ENCODE measurements at regions not wholly inside any gene's neighbourhood (a gene's known extent, or its start where the extent isn't known, plus 50 kb on each side); places are given as distances from the start of the nearest gene placed in this dataset.

GRCh38 chr5:4766101-4766500 is 374.0 kb upstream of the ADAMTS16 start:
- no peaks in the 10 kb centered on the region for H3K4me1 Mint-ChIP-seq
- H3K27me3 Mint-ChIP-seq = no peaks in the 10 kb centered on the region
- POLR2A ChIA-PET = no interaction called here
- ATAC-seq (ENCODE audit: low read depth) = no peak
- no peaks in the 10 kb centered on the region for H3K36me3 Mint-ChIP-seq
- H3K9me3 Mint-ChIP-seq = peaks cover 4% of the 10 kb centered on the region
- H3K4me3 Mint-ChIP-seq = no peak overlapping the region
- no peak overlapping the region for H3K27ac Mint-ChIP-seq
- no peak for DNase-seq

DNA sequence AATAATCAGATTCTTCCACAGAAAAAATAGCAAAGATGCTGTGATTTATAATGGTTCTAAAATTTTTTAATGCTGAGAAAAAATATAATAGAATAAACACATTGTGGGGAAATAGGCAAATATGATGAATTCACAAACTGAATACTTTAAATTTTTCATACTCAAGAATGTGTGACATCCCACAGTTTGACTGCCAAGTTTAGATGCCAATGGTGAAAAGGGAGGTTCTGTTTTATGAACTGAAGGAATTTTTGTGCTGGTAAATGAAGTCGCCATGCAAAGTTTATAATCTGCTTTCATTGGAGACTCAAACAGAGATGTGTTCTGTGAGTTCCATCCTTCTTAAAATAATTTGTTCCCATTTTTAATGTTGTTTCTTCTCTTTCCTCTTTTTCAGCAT is 367.5 kb upstream of the ADAMTS16 start:
- Mint-ChIP-seq H3K4me3 (no peak overlapping the region), H3K4me1 (no peaks in the 10 kb centered on the region), H3K9me3 (peaks cover 2% of the 10 kb centered on the region), H3K36me3 (no peaks in the 10 kb centered on the region), H3K27ac (no peak overlapping the region), H3K27me3 (no peaks in the 10 kb centered on the region)
- no peak for ATAC-seq (ENCODE audit: low read depth)
- POLR2A ChIA-PET = no interaction called here
- DNase-seq = no peak

GRCh38 chr5:4773827-4774317 is 366.3 kb upstream of the ADAMTS16 start:
- H3K9me3 Mint-ChIP-seq = peaks cover 2% of the 10 kb centered on the region
- H3K27ac Mint-ChIP-seq = no peak overlapping the region
- no peaks in the 10 kb centered on the region for H3K4me1 Mint-ChIP-seq
- POLR2A ChIA-PET = no interaction called here
- H3K36me3 Mint-ChIP-seq = no peaks in the 10 kb centered on the region
- no peaks in the 10 kb centered on the region for H3K27me3 Mint-ChIP-seq
- ATAC-seq (ENCODE audit: low read depth) (no peak), DNase-seq (no peak)
- H3K4me3 Mint-ChIP-seq = no peak overlapping the region

DNA sequence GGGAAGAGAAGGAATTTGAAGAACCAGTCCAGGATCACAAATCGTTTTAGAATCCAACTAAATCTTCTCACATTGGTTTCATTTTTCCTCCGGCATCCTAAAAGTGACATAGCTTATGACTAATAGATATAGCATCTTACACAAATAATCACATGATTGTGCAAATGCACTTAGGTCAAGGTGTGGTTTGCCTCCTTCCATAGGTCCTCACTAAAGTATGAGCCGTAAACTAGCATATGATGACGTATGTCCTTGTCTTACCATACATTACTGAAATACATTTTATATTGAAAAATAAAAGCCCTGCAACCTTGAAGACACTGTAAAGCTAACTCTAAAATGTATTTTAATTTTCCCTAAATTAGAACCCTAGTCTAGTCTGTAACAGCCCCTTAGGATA is 362.7 kb upstream of the ADAMTS16 start:
- H3K9me3 Mint-ChIP-seq = peaks cover 3% of the 10 kb centered on the region
- DNase-seq (no peak), ATAC-seq (ENCODE audit: low read depth) (no peak)
- POLR2A ChIA-PET = no interaction called here
- H3K27me3 Mint-ChIP-seq = no peaks in the 10 kb centered on the region
- H3K4me1 Mint-ChIP-seq = no peaks in the 10 kb centered on the region
- no peak overlapping the region for H3K27ac Mint-ChIP-seq
- H3K36me3 Mint-ChIP-seq = no peaks in the 10 kb centered on the region
- H3K4me3 Mint-ChIP-seq = no peak overlapping the region

DNA sequence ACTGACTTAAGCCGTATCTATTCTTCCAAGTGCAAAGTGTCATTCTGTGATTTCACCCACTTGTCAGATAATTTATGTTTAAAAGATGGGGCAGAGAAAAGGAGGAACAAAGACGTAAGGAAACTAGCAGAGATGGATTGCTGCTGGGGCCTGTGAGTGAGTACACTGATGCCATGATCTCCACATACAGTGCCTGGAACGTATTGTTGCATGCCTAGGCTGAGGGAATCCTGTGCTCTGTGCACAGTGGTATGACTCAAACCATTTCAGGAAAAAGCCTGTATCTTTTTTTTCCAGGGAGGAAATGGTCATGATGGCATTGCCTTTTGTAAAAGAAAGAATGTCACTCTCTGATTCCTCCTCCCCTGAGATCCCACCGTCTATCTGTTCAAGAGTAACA is 359.5 kb upstream of the ADAMTS16 start:
- H3K36me3 Mint-ChIP-seq = no peaks in the 10 kb centered on the region
- ATAC-seq (ENCODE audit: low read depth) (no peak), DNase-seq (no peak)
- no peak overlapping the region for H3K27ac Mint-ChIP-seq
- H3K27me3 Mint-ChIP-seq = no peaks in the 10 kb centered on the region
- no peak overlapping the region for H3K4me3 Mint-ChIP-seq
- H3K9me3 Mint-ChIP-seq = peaks cover 7% of the 10 kb centered on the region
- POLR2A ChIA-PET = no interaction called here
- H3K4me1 Mint-ChIP-seq = no peaks in the 10 kb centered on the region

- DNase-seq (no peak), ATAC-seq (ENCODE audit: low read depth) (no peak)
- Mint-ChIP-seq H3K4me3 (no peak overlapping the region), H3K36me3 (no peaks in the 10 kb centered on the region), H3K27ac (no peak overlapping the region), H3K4me1 (no peaks in the 10 kb centered on the region), H3K9me3 (peaks cover 7% of the 10 kb centered on the region), H3K27me3 (no peaks in the 10 kb centered on the region)
- POLR2A ChIA-PET = no interaction called here
Observed at GRCh38 chr5:4781299-4781698, 358.8 kb upstream of the ADAMTS16 start.

DNA sequence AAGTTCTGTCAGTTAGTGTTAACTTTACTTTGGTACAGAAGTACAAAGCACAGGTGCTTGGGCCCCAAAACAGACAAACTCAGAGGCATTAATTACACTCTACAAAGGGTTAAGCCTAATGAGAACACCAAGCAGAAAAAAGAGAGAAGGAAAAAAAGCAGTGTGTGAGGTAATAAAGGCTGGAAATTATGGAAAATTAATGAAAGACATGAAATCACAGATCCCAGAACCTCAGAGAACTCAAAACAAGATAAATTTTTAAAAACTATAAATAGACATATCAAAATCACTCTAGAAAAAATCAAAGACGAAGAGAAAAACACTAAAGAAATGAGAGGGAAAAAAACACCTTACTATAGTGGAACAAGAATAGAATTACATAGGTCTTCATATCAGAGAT is 354.2 kb upstream of the ADAMTS16 start:
- ATAC-seq (ENCODE audit: low read depth) (no peak), DNase-seq (no peak)
- no peaks in the 10 kb centered on the region for H3K36me3 Mint-ChIP-seq
- H3K4me1 Mint-ChIP-seq = no peaks in the 10 kb centered on the region
- no peak overlapping the region for H3K27ac Mint-ChIP-seq
- peaks cover 5% of the 10 kb centered on the region for H3K9me3 Mint-ChIP-seq
- POLR2A ChIA-PET = no interaction called here
- H3K27me3 Mint-ChIP-seq = no peaks in the 10 kb centered on the region
- H3K4me3 Mint-ChIP-seq = no peak overlapping the region

- POLR2A ChIA-PET = no interaction called here
- no peaks in the 10 kb centered on the region for H3K9me3 Mint-ChIP-seq
- H3K27me3 Mint-ChIP-seq = no peaks in the 10 kb centered on the region
- H3K4me1 Mint-ChIP-seq = no peaks in the 10 kb centered on the region
- H3K36me3 Mint-ChIP-seq = no peaks in the 10 kb centered on the region
- H3K27ac Mint-ChIP-seq = no peak overlapping the region
- DNase-seq (no peak), ATAC-seq (ENCODE audit: low read depth) (no peak)
- no peak overlapping the region for H3K4me3 Mint-ChIP-seq
Observed at GRCh38 chr5:4797445-4797844, 342.7 kb upstream of the ADAMTS16 start.

DNA sequence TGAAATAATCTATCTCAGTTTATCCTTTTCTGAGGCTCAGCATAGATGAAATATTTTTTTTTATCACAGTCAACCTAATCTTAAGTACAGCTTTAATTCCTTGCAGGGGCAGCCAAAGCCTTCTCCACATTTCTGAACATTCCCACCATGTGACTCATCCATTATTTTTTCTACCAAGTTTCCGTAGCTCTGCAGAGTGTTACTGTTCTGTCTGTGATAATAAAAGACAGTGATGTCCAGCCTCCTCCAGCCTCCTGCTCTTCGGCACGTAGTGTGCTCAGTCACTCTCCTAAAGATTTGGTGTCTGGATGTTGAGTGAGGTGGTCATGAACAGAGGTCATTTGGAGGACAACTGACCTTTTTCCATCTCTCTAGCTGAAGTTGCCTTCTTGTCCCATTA is 338.1 kb upstream of the ADAMTS16 start:
- no peak overlapping the region for H3K4me3 Mint-ChIP-seq
- no peaks in the 10 kb centered on the region for H3K4me1 Mint-ChIP-seq
- DNase-seq (no peak), ATAC-seq (ENCODE audit: low read depth) (no peak)
- H3K36me3 Mint-ChIP-seq = no peaks in the 10 kb centered on the region
- H3K27me3 Mint-ChIP-seq = no peaks in the 10 kb centered on the region
- POLR2A ChIA-PET = no interaction called here
- H3K27ac Mint-ChIP-seq = no peak overlapping the region
- peaks cover 1% of the 10 kb centered on the region for H3K9me3 Mint-ChIP-seq

DNA sequence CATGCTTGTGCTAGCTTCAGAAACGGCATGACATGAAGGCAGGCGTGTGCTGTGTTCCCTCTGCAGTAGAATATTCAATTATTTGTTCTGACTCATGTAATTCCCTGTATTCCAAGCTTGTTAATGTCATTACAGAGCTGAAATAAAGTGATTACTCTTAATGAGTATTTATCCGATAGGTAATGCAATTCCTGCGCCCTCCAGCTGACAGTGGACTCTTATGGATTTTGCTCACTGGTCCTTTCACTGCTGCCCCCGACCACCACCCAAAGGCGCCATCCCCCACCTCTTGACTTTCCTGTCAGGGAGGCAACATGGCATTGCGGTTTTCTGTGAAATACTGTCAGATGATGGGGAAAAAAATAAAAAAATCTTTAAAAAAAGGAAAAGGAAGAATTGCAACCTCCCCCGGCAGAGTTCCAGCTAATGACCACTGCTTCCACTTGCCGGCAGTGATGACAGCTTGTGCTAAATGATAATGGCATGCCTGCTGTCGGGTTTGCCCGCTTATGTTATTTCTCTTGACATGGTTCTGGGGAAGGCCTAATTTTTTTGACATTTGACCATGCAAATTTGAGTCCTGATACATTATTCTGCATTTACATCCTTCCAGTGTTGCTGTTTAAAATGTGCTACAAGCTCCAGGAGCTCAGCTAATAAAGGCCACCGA is 335.3 kb upstream of the ADAMTS16 start:
- Mint-ChIP-seq H3K27me3 (no peaks in the 10 kb centered on the region), H3K27ac (no peak overlapping the region), H3K4me1 (no peaks in the 10 kb centered on the region), H3K9me3 (peaks cover 4% of the 10 kb centered on the region), H3K4me3 (no peak overlapping the region), H3K36me3 (no peaks in the 10 kb centered on the region)
- ATAC-seq (ENCODE audit: low read depth) (no peak), DNase-seq (no peak)
- POLR2A ChIA-PET = no interaction called here

- POLR2A ChIA-PET = no interaction called here
- no peaks in the 10 kb centered on the region for H3K4me1 Mint-ChIP-seq
- peaks cover 9% of the 10 kb centered on the region for H3K9me3 Mint-ChIP-seq
- no peak overlapping the region for H3K4me3 Mint-ChIP-seq
- H3K36me3 Mint-ChIP-seq = no peaks in the 10 kb centered on the region
- no peak for ATAC-seq (ENCODE audit: low read depth)
- no peak overlapping the region for H3K27ac Mint-ChIP-seq
- DNase-seq = no peak
- H3K27me3 Mint-ChIP-seq = peaks cover 2% of the 10 kb centered on the region
Observed at GRCh38 chr5:4815002-4815401, 325.1 kb upstream of the ADAMTS16 start.

GRCh38 chr5:4817767-4818166 is 322.4 kb upstream of the ADAMTS16 start:
- no peaks in the 10 kb centered on the region for H3K36me3 Mint-ChIP-seq
- H3K27me3 Mint-ChIP-seq = peaks cover 2% of the 10 kb centered on the region
- peaks cover 6% of the 10 kb centered on the region for H3K9me3 Mint-ChIP-seq
- H3K4me3 Mint-ChIP-seq = no peak overlapping the region
- H3K4me1 Mint-ChIP-seq = no peaks in the 10 kb centered on the region
- POLR2A ChIA-PET = no interaction called here
- DNase-seq (no peak), ATAC-seq (ENCODE audit: low read depth) (no peak)
- no peak overlapping the region for H3K27ac Mint-ChIP-seq

GRCh38 chr5:4831325-4831724 is 308.8 kb upstream of the ADAMTS16 start:
- Mint-ChIP-seq H3K27me3 (no peaks in the 10 kb centered on the region), H3K4me1 (no peaks in the 10 kb centered on the region), H3K27ac (no peak overlapping the region), H3K36me3 (no peaks in the 10 kb centered on the region), H3K4me3 (no peak overlapping the region), H3K9me3 (no peaks in the 10 kb centered on the region)
- POLR2A ChIA-PET = no interaction called here
- ATAC-seq (ENCODE audit: low read depth) (no peak), DNase-seq (no peak)

GRCh38 chr5:4832471-4832870 is 307.7 kb upstream of the ADAMTS16 start:
- Mint-ChIP-seq H3K9me3 (no peaks in the 10 kb centered on the region), H3K4me1 (no peaks in the 10 kb centered on the region), H3K27ac (no peak overlapping the region), H3K36me3 (no peaks in the 10 kb centered on the region), H3K4me3 (no peak overlapping the region), H3K27me3 (no peaks in the 10 kb centered on the region)
- DNase-seq (no peak), ATAC-seq (ENCODE audit: low read depth) (no peak)
- POLR2A ChIA-PET = no interaction called here

Measured in activated naive CD8-positive, alpha-beta T cell treated with anti-CD3 and anti-CD28 coated beads, Interleukin-2, amount 10 ng/mL, durations not matched to agents 7 days and 5 days (primary cell).